DMS53 treated with DMSO at 0.1 percent for 48 hours (cell line): ENCODE measurements at regions not wholly inside any gene's neighbourhood (a gene's known extent, or its start where the extent isn't known, plus 50 kb on each side); places are given as distances from the start of the nearest gene placed in this dataset.
"Not testable (repeated sequence)": the region's sequence is repeated elsewhere in the genome, so short reads cannot be mapped to it uniquely, and the experiment has no call there.

Experiments
- DNase-seq: peaks from one replicate; lab custom pipeline; 2025; ENCODE audit not compliant: unreplicated experiment; lab: John Stamatoyannopoulos, UW

GRCh38 chr21:31537872-31538576, 121.5 kb upstream of the SOD1 start:
- no peak for DNase-seq

DNA sequence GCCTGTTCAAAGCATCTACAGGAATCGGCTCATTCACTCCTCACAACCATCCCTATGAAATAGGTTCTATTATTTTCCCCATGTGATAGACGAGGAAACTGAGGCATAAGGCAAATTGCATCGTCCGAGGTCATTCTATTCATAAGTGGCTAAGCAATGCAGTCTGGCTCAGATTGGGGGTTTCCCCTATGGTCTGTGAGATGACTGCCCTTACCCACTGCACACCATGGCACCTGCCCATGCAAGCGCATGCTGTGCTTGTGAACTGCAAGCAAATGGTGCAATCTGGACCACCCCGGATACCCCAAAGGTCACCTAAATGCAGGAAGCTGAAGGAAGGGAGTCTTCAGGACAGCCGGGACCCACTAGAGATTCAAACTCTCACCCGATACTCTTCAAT, 123.4 kb upstream of the SOD1 start:
- no peak for DNase-seq

- DNase-seq: no peak
Measured at GRCh38 chr21:31531967-31532366, 127.5 kb upstream of the SOD1 start.

DNA sequence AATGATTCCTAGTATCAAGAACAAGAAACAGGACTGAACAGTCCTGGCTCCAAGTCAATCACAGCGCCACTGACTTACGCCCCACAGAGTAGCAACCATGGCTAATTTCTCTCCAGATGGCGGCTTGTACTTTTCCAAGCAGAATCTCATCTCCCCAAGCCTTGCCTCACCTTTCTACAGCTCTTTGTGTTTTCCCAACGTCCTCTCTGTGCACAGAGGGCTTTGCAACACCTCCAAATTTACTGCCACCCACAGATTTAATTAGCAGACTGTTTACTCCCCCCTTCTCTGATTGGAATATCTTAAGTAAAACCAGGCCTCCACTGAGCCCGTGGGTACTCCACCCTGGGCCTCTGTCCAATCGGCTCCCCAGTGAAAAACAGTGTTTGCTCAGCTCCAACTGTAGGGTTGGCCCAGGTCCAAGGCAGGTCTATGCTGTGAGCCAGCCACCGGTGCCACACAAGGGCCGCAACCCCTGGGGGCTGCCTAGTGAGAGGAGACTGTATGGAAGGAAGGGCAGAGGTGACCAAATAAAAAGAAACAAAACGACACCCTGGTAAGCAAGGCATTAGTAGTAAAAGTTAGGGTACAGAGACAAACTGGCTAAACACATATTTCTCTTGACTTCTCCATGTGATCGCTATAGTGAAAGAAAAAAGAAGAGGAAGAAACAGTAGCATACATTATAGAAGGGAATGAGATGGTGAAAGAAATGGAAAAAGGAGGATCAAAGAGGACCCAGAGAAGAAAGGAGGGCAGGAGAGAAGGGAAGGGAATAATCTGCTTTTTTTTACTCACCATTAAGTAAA, 128.4 kb upstream of the SOD1 start:
- no peak for DNase-seq

- no peak for DNase-seq
Measured at GRCh38 chr21:31530364-31530763, 129.1 kb upstream of the SOD1 start.

GRCh38 chr21:31529406-31529805, 130.1 kb upstream of the SOD1 start:
- no peak for DNase-seq

GRCh38 chr21:31526040-31526439, 133.5 kb upstream of the SOD1 start:
- no peak for DNase-seq

DNA sequence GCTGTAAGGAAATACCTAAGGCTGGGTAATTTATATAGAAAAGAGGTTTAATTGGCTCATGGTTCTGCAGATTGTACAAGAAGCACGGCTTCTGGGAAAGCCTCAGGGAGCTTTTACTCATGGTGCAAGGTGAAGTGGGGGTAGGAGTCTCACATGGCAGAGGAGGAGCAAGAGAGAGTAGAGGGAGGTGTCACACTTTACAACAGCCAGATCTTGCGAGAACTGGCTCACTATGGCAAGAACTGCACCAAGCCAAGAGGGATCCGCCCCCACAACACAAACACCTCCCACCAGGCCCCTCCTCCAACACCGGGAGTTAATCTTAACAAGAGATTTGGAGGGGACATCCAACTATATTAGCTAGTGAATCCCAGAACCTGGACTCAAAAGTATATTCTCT, 135.4 kb upstream of the SOD1 start:
- DNase-seq: no peak

- no peak for DNase-seq
Measured at GRCh38 chr21:31521515-31521914, 138.0 kb upstream of the SOD1 start.

- no peak for DNase-seq
Measured at GRCh38 chr21:31520561-31521098, 138.9 kb upstream of the SOD1 start.

- no peak for DNase-seq
Measured at GRCh38 chr21:31518580-31518979, 140.9 kb upstream of the SOD1 start.

- no peak for DNase-seq
Measured at GRCh38 chr21:31517664-31518414, 141.7 kb upstream of the SOD1 start.

- DNase-seq: no peak
Measured at GRCh38 chr21:31515253-31515652, 144.2 kb upstream of the SOD1 start.

- DNase-seq: no peak
Measured at GRCh38 chr21:31514598-31514997, 144.9 kb upstream of the SOD1 start.

- DNase-seq: not testable (repeated sequence)
Measured at GRCh38 chr21:31513541-31513940, 146.0 kb upstream of the SOD1 start.

- not testable (repeated sequence) for DNase-seq
Measured at GRCh38 chr21:31511999-31512398, 147.5 kb upstream of the SOD1 start.

GRCh38 chr21:31511258-31511657, 148.2 kb upstream of the SOD1 start:
- DNase-seq: no peak

DNA sequence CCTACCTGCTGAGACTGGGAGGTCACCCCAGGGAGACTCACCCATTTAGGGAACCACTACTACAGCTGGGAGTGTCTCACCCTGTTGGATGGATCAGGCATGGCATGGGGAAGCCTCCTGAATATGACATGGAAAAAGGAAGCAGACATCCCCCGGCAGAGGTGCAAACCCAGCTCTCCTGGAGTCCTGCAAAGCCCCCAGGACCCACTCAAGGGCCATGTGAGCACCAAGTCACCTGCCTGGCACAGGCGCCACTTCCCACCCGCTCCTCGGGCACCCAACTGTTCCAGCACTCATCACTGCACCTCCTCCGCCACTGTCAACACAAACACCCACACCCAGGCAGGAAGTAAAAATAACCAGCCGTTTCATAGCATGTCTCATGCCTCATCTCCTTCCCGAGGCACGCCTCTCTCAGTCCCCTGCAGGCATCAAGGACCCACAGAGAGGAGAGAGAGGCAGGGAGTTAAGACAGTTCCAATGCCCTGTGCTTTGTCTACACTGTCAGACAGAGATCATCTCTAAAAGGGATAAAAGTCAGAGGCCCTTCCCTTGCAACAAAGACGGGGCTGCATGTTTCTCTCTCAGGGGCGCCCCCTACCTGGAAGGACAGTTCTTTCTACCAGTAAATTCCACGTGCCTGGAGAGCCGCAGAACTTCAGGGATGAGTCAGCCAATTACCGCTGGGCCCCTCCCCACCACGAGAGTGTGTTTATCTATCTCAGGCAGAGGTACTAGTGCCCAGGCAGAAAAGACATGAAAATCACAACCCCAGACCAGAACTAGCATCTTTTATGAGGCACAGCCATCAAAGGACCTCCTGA, 150.1 kb upstream of the SOD1 start:
- no peak for DNase-seq

- no peak for DNase-seq
Measured at GRCh38 chr21:31505975-31506374, 153.5 kb upstream of the SOD1 start.

GRCh38 chr21:31503939-31504338, 155.6 kb upstream of the SOD1 start:
- no peak for DNase-seq

DNA sequence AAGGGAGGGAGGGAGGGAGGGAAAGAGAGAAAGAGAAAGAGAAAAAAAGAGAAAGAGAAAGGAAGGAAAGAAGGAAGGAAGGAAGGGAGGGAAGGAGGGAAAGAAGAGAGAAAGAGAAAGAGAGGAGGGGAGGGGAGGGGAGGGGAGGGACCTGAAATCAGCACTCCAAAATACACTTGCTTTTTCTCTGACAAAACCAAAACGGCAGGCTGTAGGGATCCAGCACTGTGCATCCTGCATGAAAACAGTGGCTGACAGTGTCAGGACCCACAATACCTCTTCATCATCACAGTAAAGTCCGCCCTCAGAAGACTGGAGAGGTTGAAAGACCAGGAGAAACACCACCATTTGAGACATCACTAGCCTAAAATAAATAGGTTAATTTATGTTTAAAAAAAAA, 156.0 kb upstream of the SOD1 start:
- no peak for DNase-seq
